ENCODE measurements at regions not wholly inside any gene's neighbourhood (a gene's known extent, or its start where the extent isn't known, plus 50 kb on each side); places are given as distances from the start of the nearest gene placed in this dataset.

DNA sequence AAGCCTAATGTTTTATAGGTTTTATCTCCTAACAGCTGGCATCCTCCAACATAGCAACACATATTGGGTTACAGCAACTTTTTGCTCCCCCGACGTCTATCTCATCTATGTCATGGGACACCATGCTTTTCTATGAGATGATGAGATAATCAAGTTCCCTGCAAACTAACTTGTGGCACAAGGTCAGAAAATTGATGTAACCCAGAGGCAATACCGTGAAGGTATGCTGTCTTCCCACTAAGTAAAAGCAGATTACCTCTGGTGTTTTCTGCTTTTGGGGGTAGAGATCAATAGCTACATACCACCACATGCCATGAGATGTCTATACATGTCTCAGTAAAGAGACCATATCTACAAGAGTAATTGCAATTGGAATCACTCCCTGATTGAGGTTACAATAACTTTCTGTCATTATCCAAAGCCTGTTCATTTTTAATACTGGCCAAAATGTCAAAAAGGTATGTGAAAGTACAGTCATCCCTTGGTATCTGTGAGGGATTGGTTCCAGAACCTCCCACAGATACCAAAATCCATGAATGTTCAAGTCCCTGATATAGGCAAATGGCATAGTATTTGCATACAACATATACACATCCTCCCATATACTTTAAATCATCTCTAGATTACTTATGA is 131.3 kb downstream of the CYSLTR2 start:
- H3K4me3 ChIP-seq (ENCODE audit: low read depth, low read length), result no peak overlapping the region
- DNase-seq (ENCODE audit: low read depth), result no peak
- TF ChIP-seq, protein P1, sequence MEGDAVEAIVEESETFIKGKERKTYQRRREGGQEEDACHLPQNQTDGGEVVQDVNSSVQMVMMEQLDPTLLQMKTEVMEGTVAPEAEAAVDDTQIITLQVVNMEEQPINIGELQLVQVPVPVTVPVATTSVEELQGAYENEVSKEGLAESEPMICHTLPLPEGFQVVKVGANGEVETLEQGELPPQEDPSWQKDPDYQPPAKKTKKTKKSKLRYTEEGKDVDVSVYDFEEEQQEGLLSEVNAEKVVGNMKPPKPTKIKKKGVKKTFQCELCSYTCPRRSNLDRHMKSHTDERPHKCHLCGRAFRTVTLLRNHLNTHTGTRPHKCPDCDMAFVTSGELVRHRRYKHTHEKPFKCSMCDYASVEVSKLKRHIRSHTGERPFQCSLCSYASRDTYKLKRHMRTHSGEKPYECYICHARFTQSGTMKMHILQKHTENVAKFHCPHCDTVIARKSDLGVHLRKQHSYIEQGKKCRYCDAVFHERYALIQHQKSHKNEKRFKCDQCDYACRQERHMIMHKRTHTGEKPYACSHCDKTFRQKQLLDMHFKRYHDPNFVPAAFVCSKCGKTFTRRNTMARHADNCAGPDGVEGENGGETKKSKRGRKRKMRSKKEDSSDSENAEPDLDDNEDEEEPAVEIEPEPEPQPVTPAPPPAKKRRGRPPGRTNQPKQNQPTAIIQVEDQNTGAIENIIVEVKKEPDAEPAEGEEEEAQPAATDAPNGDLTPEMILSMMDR (conservative IDR thresholded peaks at IDR 0.05; ENCODE audit: low read depth, low read length), result no peak

DNA sequence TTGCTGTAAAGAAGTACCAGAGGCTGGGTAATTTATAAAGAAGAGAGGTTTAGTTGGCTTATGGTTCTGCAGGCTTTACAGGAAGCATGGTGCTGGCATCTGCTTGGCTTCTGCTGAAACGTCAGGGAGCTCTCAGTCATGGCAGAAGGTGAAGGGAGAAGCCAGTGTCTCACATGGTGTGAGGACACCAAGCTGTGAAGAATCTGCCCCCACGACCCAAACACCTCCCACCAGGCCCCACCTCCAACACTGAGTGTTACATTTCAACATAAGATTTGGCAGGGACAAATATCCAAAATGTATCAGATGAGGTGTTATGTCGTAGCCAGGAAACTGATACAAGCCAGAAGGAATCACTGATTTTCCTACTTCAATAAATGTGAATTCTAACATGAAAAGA is 136.5 kb downstream of the CYSLTR2 start:
- no peak overlapping the region for H3K4me3 ChIP-seq (ENCODE audit: low read depth, low read length)
- TF ChIP-seq, protein P1 (conservative IDR thresholded peaks at IDR 0.05; ENCODE audit: low read depth, low read length), result no peak
- DNase-seq (ENCODE audit: low read depth), result no peak

DNA sequence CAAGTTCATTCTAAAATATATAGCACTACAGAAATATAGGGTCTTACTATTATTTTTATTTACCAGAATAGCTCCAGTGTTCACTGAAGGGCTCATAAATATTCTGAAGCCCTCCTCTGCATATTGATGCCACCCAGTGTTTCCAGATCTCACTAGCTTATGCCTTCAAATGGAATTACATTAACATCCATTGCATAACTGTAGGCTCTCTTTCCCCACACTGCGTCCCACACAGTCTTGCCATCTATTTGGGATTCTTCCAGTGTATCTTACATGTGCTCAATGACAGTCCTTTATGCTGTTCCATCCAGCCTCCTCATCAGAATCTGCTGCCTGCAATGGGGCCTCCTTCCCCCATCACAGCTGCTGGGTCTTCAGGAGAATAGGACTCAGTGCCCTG is 137.2 kb downstream of the CYSLTR2 start:
- TF ChIP-seq, protein P1 (conservative IDR thresholded peaks at IDR 0.05; ENCODE audit: low read depth, low read length), result no peak
- H3K4me3 ChIP-seq (ENCODE audit: low read depth, low read length), result no peak overlapping the region
- DNase-seq (ENCODE audit: low read depth), result no peak

DNA sequence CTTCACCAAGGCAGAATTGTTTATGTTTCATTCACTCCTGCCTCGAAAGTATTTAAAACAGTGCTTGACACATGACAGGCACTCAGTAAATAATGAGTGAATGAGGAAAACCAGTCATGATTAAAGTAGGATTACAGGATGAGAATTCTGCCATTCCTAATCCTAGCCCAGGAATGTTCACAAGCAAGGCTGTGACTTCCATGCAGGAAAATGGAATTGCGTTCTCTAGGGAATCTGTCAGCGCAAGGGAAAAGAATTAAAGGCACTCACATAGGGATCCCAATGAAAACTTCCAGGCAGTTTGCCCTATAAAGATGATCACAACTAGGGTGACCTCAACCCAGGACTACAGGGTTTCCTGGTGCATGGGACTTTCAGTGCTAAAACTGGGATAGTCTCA is 143.4 kb downstream of the CYSLTR2 start:
- no peak for DNase-seq (ENCODE audit: low read depth)
- TF ChIP-seq, protein P1 (conservative IDR thresholded peaks at IDR 0.05; ENCODE audit: low read depth, low read length), result no peak
- H3K4me3 ChIP-seq (ENCODE audit: low read depth, low read length), result no peak overlapping the region

DNA sequence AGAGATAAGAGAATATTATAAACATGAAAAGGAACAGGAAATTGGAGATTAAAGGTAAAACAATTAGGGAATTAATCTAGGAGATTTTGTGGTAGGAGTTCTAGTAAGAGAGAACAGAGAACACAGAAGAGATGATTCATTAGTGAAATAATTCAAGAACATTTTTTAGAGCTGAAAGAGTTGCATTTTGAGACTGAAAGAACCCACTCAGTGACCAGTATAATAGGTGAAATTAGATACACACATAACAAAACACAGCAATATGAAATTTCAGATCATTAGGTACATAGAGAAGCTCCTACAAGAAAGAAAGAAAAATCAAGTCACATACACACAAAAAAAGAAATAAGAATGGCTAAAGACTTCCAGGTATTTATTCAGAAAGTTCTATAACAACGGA is 144.0 kb downstream of the CYSLTR2 start:
- no peak for DNase-seq (ENCODE audit: low read depth)
- TF ChIP-seq, protein P1 (conservative IDR thresholded peaks at IDR 0.05; ENCODE audit: low read depth, low read length), result no peak

DNA sequence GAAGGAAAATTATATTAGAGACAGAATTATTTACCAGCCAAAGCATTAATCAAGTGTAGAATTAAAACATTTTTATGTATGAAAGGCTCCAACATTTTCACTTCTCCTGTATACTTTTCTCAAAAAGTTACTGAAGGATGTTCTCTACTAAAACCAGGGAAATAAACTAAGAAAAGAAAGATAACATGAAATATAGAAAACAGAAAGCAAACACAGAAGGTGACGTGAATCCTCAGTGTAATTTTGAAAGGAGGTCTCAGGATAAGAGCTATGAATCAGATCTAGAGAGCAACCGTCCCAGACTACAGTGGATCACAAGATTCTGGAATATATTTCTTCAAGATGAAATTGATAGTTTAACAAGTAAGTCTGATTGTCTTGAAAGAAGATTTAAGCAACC is 144.5 kb downstream of the CYSLTR2 start:
- no peak overlapping the region for H3K4me3 ChIP-seq (ENCODE audit: low read depth, low read length)
- TF ChIP-seq, protein P1 (conservative IDR thresholded peaks at IDR 0.05; ENCODE audit: low read depth, low read length), result no peak
- no peak for DNase-seq (ENCODE audit: low read depth)

More for the DNA sequence above, 144.0 kb downstream of the CYSLTR2 start:
- H3K4me3 ChIP-seq (ENCODE audit: low read depth, low read length), result no peak overlapping the region

DNA sequence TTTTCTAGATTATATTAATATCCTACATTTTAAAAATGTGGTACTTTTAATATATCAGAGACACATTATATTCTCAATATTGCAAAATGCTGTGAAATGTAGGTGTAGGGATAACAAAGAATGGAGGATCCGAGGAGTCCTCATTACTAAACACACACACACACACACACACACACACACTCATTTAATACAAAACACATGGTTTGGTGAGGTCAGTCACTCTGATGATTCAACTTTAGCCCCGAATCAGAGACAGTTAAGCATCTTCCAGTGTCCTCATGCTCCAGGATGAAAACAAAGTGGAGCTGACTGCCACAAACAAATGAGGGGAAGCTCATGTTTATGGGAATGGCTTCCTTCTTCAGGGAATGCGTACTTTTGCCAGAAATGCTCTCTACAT is 147.5 kb downstream of the CYSLTR2 start:
- DNase-seq (ENCODE audit: low read depth), result no peak

More for the DNA sequence above, 147.5 kb downstream of the CYSLTR2 start:
- H3K4me3 ChIP-seq (ENCODE audit: low read depth, low read length), result no peak overlapping the region
- TF ChIP-seq, protein P1 (conservative IDR thresholded peaks at IDR 0.05; ENCODE audit: low read depth, low read length), result no peak

All from epithelial cell of proximal tubule (primary cell).